Hematopoietic multipotent progenitor cell treated with erythropoietin and hydrocortisone succinate and interleukin-3 and kit ligand, for 8 days (in vitro differentiated cells): ENCODE measurements at regions not wholly inside any gene's neighbourhood (a gene's known extent, or its start where the extent isn't known, plus 50 kb on each side); places are given as distances from the start of the nearest gene placed in this dataset.

Experiments used
- DNase-seq: peaks from one replicate; pipeline ENCODE4 v3.0.0-alpha.2; 2015

DNA sequence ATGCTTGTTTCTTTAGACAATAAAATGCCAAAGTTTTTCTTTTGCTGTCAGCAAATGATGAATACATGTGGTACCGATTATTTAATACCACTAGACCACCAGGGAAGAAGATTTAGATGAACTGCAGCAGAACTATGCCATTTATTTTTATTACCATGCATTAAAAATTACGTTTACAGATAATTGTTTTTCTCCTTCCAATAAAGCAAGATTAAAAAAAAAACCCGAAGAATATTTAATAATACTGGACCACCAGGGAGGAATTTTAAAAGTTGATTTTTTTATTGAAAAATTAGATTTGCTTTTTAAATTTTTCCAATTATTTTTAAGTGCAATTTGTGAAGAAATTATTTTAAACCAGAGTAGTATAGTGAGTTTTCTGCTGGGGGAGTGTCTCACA is 170.3 kb upstream of the HNRNPA3 start:
- DNase-seq: no peak

DNA sequence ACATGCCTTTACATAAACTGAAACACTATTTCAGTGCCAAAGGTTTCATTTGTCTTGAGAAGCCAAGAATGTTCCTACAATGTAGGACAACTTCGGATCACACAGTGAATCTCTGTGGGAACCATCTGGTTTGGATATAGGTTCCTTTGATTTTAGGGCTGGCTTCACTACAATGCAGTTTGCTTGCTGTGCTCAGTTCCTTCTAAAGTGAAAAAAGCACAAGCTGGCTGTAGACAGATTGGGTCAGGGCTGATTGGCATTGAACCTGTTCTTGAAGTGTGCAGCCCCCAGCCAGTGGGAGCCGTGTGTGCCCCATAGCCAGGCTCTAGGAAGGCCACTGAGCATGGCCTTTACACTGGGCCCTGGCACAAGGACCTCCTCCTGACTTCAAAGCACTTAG is 167.9 kb upstream of the HNRNPA3 start:
- DNase-seq: no peak

DNA sequence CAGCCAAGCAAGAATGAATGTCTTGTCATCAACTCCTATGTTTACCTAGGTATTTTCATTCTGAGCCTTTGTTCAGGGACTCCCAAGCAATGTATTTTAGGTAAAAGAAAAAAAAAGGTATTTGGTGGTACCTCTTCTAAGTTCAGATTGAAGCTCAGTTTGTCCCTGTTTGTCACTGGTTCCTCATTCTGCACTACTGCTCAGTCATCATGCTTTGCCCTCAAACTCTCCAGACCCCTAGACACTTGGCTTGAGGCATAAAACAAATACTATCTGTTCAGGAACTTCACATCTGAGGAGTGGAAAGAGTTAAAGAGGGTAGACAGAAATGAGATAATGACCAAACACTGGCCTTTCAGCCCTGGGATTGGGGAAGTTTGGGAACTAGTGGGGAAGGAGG is 163.6 kb upstream of the HNRNPA3 start:
- no peak for DNase-seq

DNA sequence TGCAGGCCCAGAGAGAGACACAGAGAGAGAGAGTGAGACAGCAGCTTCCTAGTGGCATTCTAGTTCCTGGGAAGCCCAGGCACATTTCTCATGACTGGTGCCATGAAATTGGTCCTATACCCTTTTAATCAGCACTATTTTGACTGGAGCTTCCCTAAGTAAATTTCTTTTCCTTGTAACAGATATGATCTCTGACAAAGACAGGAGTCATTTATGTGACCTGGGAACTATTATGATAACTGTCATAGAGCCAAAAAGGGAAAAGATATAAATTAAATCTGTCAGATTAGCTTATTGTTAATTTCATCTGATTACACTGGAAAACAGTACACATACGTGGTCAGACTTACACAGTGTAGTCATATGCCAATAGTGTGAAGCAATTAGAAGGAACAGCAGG is 161.3 kb upstream of the HNRNPA3 start:
- no peak for DNase-seq

DNA sequence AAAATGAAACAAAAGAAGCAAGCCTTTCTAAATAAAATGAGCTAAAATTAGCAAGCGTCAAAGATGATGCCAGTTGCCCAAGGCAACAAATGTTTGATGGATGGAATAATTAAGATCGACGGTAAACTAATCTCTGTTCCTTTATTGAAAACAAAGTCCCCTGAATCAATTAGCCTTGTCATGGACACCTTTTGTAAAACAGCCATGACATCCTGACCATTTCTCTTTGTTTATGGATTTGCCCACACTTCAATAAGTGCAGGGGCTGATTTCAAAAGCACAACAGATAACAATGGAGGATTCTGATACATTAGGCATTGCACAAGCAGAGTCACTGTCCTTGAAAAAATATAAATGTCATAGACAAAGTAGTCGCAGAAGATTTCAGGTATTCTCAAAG is 160.1 kb upstream of the HNRNPA3 start:
- DNase-seq: no peak

DNA sequence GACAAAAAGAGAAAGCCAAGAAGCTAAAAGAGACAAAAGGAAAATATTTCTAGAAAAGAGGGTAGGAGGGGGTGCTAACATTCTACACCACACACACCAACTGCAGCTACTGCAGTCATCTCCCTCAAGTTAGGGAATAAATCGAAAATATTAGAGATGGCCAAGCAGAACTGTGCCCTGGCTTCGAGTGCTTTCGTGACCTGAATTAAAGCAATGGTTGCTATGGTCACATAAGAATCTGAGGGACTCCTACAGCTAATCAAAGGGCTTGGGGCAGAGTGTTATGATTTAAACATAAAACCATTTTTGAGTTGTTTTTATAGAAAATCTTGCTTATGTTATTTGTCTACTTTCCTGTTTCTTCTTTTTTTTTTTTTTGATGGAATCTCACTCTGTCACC is 159.6 kb upstream of the HNRNPA3 start:
- no peak for DNase-seq

DNA sequence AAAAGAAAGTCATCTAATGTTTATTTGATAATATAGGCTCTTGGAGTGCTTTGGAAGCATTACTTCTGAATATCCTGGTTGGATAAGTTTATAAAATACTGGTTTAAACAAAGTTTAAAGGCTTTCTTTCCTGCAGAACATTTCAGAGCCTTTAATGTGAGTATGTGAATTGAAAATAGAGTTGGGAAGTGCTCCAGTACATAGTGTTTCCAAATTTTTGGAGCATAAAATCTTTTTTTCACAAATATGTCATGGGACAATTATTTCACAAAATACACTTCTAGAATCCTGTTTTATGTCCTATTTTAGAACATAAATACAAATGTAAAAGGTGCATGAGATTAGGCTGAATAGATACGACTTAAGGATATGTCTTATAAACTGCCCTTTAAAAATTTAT is 158.9 kb upstream of the HNRNPA3 start:
- DNase-seq: no peak

DNA sequence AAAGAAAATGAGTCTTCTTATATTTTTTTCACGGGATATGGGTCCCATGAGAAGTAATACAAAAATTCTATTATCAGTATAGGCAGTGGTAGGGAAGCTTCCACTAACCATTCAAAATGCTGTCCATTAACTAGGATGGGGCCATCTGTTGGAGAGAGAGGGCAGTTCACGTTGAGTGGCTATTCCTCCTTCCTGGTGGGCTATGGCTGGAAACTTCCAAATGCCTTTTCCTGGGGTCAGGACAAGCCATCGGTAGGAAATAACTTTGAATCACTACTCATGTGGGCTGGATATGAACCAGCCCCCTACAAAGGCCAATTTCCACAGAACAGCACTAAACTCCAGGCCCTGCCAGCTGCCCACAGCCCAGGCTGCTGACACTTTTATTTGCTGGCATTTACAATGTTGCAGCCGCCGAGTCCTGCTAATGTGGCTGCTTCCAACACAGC is 156.1 kb upstream of the HNRNPA3 start:
- DNase-seq: no peak

DNA sequence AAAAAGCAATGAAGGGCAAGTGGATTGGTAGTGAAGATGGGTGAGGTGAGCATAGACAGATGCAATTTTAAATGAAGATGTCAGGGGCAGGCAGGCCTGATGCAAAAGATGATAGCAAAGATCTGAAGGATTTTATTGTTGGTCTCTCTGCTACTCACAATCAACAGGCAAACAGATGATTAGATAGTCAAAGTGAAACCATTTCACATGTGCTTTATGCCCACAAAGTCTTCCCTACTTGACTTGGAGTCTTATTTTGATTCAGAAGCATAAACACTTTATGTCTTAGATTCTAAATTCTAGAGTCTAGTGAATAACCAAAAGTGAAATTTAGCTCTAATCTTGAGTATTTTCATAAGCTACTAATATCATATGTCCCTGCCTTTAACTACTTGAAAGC is 153.8 kb upstream of the HNRNPA3 start:
- no peak for DNase-seq

DNA sequence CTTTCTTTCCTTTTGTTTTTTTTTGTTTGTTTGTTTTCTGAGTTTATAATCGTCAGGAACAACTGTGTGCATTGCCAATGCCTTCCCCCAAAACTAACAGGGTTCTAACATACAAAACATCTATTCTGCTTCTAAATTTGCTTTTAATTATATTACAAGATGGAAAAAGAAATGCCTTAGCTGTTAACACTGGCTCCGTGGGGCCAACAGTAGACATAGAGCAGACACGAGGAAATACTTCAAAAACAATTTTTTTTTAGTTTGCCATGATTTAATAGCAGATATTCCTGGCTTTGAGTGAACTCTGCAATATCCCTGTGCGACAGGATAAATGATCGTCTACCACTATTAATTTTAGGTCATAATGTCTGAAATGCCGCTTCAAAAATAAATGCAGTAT is 153.3 kb upstream of the HNRNPA3 start:
- DNase-seq: no peak

DNA sequence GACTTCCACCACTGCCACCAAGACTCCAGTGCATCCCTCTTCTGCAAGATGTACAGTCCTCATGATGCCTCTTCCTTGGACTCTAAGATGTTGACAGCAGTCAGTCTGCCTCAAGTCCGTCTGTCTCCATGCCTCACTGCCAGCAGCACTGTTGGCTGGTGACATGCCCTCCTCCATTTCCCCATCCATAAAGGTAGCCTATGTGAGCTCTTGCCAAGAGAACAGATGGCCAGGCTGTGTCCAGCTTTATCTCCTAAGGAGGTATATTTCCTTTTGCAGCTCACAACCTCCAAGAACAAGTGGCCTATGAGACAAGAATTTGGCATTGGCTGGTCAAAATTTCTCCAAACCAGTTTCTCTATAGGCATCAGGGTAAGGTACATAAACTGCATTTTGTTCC is 149.3 kb upstream of the HNRNPA3 start:
- no peak for DNase-seq

DNA sequence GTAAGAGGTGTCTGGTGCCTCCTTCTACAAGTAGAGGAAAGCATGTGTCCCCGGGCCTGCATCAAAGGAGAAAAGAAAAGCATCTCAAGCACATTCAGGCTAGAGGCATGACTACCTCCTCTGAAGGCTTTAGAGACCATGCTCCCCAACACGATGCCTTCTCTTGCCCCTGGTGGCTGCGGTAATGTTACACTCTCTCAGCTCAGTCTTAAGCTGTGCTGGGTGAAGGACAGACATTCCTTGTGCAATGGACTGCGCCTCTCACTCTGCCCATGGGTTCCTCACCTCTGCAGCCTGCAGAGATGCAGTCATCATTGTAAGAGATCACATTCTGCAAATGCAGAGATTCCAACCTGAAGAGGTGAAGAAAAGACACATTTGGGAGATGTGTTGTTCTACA is 148.2 kb upstream of the HNRNPA3 start:
- DNase-seq: no peak

DNA sequence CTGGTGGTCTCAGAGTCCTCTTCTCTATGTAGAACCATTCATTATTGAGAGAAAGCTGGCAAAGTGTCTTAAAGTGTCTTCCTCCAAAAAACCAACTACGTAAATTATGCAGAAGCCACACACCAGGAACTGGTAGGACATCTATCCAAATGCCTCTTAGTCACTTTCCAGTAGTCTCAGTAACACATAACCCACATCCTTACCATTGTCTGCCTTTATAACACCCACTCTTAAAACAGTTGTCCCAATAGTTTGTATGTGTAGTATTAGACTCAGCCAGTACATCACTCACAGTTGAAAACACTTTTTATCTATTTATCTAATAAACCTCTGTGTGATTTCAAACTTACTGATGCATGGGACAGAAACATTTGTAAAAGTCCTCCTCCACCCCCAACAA is 143.6 kb upstream of the HNRNPA3 start:
- no peak for DNase-seq

DNA sequence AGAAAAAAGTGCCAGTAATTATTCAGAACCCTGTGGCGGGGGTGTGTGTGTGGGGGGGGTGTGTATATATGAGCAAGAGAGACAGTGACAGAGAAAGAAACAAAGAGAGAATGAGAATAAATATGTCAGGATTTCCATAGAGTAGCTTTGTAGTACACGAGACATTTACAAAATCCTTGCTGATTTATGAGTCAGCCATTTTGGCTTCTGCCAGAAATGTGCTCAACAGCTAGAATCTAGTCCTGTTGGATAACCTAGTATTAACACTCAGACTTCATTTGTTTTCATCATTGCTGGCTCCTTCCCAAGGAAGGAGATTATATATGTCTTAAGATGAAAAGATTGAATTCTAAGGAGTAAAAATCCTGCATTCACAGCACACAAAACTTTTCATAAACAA is 140.5 kb upstream of the HNRNPA3 start:
- DNase-seq: no peak

DNA sequence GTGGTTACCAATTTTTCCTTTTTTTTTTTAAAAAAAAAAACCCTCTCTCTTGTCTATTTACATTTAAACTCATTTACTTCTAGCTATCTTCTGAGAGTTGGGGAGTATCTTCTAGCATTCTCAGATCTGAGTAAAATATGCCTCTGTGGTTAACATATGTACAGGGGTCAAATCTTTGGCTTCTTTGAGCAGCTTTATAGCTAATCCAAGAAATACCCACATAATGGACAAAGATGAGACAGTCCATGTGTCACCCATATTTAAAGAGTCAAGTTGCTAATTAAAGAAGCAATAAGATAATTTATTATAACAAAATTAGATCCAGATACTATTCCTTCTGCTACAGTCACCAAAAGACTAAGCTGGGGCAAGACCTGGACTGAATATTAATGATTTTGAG is 139.0 kb upstream of the HNRNPA3 start:
- DNase-seq: no peak

DNA sequence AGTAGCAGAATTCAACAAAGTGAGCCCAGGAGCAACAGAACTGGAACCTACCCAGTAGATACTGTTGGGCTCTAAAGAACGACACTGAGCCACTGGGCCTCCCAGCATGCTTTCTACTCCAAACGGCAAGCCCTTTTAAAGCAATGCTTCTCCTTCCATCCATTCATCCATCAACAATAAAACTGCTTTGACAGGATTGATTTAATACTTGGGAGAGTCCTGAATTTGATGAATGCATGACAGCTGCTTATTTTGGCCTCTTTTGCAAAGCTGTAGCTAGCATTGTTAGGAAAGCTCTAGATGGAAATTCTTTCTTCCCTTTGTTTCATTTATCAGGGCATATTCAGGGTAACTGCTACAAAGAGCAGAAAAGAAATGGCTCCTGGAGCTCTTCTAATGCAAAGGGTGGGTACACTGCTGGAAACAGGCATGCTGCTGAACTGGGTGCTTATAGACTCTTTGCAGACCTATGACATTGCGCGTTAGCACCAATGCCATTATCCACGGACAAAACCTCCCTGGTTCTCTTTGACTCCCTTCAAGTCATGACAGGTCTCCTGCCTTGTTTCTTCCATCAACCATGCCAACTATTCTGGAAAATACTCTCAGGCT is 138.4 kb upstream of the HNRNPA3 start:
- DNase-seq: no peak

DNA sequence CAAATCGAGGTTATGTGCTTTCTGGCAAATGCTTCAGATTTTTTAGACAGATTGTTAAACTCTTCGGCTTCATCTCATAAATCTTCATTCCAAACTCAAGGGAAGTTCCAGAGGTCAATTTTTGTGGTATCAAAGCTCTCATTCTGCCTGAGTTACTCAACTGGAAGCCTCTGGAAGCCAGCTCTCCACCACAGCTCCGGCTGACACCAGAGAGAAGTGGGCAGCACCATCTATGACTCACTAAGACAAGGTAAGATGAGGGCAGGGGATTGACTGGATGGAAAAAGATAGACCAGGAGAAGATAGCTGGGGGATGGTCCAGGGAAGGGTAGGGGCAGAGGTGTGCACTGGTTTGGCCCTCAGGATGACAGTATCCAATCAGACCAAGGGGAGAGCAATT is 137.3 kb upstream of the HNRNPA3 start:
- no peak for DNase-seq

DNA sequence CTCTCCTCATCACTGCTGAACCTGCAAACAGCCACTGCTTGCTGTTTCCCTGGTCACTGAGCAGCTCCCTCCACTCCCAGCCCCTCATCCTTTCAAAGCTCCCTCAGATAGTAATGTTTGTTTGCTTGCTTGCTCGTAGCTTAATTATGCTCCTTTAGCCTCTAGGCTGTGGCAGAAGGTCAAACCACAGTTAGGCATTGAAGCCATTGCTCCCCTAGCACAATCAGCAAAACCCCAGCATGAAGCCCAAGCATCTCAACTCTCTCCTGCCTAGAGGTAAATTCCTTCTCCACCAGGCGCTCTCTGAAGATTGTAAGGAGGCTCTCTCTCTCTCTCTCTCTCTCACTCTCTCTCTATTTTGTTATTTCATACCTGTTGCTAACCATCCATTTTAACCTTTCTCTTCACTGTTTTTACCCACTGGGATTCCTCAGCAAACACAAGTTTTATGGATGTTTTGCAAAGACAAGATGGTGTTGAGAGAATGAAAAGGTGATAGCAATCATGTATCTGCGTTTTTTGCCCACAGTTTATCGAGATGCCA is 135.9 kb upstream of the HNRNPA3 start:
- DNase-seq: no peak

DNA sequence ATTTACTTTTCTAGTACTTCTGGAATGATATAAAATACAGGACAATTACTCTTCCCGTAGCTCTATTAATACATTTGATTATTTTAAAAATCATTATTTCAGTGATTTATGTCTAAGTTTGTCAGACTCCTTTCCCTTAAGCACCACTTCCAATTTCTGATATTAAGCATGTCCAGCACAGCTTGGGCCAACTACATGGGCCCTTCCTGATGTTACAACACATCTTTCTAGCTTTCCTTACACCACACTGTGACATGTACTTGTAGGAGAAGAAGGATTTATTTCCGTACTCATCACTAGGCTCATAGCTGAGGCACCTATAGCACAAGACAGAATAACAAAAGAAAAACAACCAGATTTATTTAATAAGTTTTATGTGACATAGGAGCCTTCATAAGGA is 134.8 kb upstream of the HNRNPA3 start:
- no peak for DNase-seq

DNA sequence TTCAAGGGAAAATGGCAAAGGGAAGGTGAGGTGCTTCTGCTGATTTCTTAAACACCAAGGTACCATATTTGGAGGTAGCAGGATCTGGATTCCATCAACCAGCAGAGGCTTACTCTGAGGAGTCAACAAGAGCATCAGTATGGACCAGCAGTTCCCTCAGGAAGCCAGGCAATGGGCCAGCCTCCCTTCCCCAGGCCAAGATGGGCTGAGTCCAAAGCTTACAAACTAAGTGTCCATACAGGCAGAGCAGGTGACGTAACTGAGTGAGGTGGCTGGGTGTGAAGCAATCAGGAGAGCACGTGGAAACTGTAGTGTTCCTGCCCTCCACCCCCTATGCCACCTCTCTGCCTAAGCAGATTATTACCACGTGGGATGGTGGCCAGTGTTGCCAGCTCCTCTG is 134.2 kb upstream of the HNRNPA3 start:
- no peak for DNase-seq

DNA sequence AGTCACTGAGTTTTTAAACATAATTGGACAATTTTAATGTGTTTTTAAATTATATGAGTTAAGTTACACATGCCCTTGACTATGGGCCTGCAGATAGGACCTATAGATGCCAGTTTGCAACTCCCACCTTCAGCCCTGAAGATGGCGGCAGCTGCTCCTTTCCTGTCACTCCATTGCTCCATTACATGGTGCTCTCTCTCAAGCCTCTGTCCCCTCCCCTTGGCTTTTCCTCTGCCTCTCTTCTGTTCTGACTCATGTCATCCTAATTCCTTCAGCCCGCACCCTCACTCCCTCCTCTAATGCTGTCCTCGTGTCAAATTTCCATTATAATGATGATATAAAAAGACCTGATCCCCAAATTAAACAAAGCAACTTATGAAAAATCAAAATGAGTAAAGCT is 133.7 kb upstream of the HNRNPA3 start:
- no peak for DNase-seq

DNA sequence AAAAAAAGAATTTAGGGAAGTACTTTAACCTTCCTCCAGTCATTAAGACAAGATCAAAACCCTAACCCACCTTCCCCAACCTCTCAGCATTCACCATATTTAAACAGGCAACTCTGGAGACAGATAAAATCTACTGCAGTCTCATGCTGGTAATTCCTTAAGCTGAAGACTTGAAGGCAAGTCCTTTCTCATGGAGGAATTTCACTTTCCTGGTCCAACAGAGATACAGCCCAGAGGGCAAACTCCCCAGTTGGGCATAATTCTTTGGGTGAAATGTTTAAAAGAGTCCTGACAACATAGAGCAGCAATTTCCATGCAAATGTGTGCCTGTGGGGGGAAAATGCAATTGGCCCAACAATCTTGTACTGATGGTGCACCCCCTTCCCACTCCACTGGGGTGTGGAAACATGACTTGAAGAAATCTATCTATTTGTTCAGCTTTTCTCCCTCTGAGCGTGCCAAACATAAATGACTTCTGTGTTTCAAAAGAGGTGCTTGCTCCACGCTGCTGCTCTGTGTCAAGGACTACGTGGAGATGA is 131.8 kb upstream of the HNRNPA3 start:
- DNase-seq: no peak

DNA sequence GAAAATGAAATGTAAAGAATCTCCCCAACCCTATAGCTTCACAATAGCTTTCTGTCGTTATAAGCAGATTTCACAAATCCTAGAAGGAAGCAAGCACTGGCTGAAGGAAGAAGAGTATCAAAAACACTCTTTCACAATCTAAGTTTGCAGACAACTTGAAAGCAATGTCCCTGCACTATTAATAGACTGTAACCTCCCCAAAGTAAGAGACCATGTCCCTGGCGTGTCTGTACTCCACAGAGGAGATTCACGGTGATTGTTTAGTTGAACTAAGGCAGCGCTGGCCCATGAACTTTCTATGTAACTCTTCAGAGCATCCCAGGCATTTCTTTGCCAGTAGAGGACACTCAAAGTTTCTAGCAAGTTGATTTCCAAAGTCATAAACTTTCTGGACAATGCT is 128.0 kb upstream of the HNRNPA3 start:
- no peak for DNase-seq

DNA sequence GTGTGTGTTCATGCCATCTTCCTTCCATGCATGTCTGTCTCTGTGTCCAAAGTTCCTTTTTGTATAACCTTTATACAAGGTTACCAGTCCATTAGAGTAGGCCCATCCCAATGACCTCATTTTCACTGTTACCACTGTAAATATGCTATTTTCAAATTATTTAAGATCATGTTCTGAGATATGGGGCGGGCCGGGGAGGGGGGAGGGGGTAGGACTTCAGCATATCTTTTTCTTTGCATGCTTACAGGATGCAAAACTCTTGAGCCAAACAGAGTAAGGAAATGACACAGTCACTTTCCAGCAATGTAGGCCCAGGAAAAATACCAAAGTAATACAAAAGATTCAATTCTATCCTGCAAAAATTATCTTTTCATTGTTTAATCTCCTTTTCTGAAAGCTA is 124.1 kb upstream of the HNRNPA3 start:
- DNase-seq: no peak

DNA sequence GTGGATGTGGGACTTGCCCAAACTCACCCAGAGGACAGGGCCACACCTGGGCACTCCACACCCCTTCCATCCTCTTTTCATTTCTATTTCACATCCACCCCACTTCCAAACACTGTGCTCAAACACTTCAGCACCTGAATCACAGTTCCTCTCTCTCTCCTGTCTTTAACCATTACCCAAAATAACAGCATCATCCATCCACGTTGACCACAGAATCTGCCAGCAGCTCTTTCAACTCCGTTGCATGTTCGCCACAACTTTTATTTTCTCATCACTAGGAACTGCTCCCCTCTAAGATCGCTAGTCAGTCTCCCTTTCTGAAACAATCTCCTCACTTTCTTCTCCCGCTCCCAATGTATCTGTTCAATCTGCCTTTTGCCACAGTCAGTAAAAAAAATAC is 121.6 kb upstream of the HNRNPA3 start:
- DNase-seq: no peak
